ENCODE measurements at regions not wholly inside any gene's neighbourhood (a gene's known extent, or its start where the extent isn't known, plus 50 kb on each side); places are given as distances from the start of the nearest gene placed in this dataset.

DNA sequence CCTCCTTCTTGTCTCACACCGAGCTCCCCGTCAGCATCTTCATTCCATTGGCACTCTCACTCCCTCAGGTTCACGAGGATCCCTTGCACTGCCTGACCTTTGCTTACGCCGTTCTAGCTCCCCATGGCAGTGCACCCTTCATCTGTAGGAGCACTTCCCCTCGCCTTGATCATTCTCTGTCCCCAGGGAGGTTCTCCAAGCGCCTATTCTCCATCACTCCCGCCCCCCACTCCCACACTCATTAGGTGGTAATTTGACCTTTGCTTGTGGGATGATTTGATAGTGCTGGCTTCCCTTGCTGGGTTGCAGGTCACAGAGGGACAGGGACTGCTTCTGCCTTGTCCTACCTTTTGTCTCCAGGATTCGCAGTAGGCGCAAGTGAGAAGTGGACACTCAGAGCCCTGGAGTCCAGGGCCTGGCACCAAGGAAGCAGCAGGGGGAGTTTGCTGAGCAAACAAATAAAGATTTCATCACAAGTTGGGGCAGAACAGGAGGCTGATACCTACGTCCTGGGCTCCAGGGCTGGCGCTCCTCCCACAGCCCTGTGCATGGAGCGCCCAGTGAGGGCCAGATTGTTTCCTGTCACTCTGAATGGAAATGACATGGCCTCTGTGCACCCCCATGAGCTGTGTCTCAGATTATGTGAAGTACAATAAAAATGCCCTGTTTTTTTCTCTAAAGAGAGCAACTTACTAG, 82.0 kb upstream of the RUNX3 start:
- TF ChIP-seq, protein P1, sequence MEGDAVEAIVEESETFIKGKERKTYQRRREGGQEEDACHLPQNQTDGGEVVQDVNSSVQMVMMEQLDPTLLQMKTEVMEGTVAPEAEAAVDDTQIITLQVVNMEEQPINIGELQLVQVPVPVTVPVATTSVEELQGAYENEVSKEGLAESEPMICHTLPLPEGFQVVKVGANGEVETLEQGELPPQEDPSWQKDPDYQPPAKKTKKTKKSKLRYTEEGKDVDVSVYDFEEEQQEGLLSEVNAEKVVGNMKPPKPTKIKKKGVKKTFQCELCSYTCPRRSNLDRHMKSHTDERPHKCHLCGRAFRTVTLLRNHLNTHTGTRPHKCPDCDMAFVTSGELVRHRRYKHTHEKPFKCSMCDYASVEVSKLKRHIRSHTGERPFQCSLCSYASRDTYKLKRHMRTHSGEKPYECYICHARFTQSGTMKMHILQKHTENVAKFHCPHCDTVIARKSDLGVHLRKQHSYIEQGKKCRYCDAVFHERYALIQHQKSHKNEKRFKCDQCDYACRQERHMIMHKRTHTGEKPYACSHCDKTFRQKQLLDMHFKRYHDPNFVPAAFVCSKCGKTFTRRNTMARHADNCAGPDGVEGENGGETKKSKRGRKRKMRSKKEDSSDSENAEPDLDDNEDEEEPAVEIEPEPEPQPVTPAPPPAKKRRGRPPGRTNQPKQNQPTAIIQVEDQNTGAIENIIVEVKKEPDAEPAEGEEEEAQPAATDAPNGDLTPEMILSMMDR (IDR thresholded peaks at IDR 0.05 in 4 of 5, conservative IDR thresholded peaks at IDR 0.05 in 1 of 5), result no peak
- TF ChIP-seq POLR2A (IDR thresholded peaks at IDR 0.05), result no peak
